Neuron (in vitro differentiated cells): ENCODE measurements at regions not wholly inside any gene's neighbourhood (a gene's known extent, or its start where the extent isn't known, plus 50 kb on each side); places are given as distances from the start of the nearest gene placed in this dataset.
"Not testable (repeated sequence)": the region's sequence is repeated elsewhere in the genome, so short reads cannot be mapped to it uniquely, and the experiment has no call there.

Experiments used
- H2AFZ ChIP-seq: one replicate; pipeline ENCODE4 v1.6.1; 2013; ENCODE audit warnings: low read depth, mild to moderate bottlenecking, inconsistent platforms, low read length, moderate library complexity
- H3K27me3 ChIP-seq: one replicate; pipeline ENCODE4 v1.6.1; 2013; ENCODE audit warnings: low read length; ENCODE audit not compliant: insufficient read depth
- H3K36me3 ChIP-seq: one replicate; pipeline ENCODE4 v1.6.1; 2013; ENCODE audit warnings: low read length; ENCODE audit not compliant: insufficient read depth
- H3K4me1 ChIP-seq: one replicate; pipeline ENCODE4 v1.6.1; 2013; ENCODE audit warnings: low read length; ENCODE audit not compliant: insufficient read depth
- H3K4me3 ChIP-seq: 2 replicates; pipeline ENCODE4 v1.5.1; 2013; ENCODE audit warnings: mild to moderate bottlenecking, low read length, moderate library complexity
- H3K9me3 ChIP-seq: one replicate; pipeline ENCODE4 v1.6.1; 2013; ENCODE audit warnings: low read length

- H3K4me1 ChIP-seq, H3K27me3 ChIP-seq, H2AFZ ChIP-seq, H3K4me3 ChIP-seq, H3K9me3 ChIP-seq, H3K36me3 ChIP-seq: not testable (repeated sequence)
Measured at GRCh38 chr1:144140243-144140642, 168.5 kb upstream of the FAM72C start.

DNA sequence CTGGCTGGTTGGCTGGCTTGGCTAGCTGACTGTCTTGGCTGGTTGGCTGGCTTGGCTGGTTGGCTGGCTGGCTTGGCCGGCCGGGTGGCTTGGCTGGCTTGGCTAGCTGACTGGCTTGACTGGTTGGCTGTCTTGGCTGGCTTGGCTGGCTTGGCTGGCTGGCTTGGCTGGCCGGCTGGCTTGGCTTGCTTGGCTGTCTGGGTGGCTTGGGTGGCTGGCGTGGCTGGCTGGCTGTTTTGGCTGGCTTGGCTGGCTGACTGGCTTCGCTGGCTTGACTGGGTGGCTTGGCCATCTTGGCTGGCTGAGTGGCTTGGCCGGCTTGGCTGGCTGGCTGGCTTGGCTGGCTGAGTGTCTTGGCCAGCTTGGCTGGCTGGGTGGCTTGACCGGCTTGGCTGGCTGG, 133.2 kb upstream of the FAM72C start:
- not testable (repeated sequence) for H3K9me3 ChIP-seq, H3K4me3 ChIP-seq, H2AFZ ChIP-seq, H3K27me3 ChIP-seq, H3K36me3 ChIP-seq, H3K4me1 ChIP-seq

DNA sequence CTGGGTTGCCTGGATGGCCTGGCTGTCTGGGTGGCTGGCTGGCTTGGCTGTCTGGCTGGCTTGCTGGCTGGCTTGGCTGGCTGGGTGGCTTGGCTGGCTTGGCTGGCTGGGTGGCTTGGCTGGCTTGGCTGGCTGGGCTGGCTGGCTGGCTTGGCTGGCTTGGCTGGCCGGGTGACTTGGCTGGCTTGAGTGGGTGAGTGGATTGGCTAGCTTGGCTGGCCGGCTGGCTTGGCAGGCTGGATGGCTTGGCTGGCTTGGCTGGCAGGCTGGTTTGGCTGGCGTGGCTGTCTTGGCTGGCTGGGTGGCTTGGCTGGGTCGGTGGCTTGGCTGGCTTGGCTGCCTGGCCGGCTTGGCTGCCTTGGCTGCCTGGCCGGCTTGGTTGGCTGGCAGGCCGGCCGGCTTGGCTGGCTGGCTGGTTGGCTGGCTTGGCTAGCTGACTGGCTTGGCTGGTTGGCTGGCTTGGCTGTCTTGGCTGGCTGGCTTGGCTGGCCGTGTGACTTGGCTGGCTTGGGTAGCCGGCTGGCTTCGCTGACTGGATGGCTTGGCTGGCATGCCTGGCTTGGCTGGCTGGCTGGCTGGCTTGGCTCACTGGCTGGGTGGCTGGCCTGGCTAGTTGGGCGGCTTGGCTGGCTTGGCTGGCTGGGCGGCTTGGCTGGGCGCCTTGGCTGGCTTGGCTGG, 132.4 kb upstream of the FAM72C start:
- H2AFZ ChIP-seq, H3K27me3 ChIP-seq, H3K9me3 ChIP-seq, H3K4me3 ChIP-seq, H3K4me1 ChIP-seq, H3K36me3 ChIP-seq: not testable (repeated sequence)

- H3K9me3 ChIP-seq, H3K4me1 ChIP-seq, H2AFZ ChIP-seq, H3K36me3 ChIP-seq, H3K27me3 ChIP-seq, H3K4me3 ChIP-seq: not testable (repeated sequence)
Measured at GRCh38 chr1:144103156-144103880, 131.5 kb upstream of the FAM72C start.

GRCh38 chr1:144102046-144102745, 130.4 kb upstream of the FAM72C start:
- H2AFZ ChIP-seq, H3K4me3 ChIP-seq, H3K27me3 ChIP-seq, H3K4me1 ChIP-seq, H3K9me3 ChIP-seq, H3K36me3 ChIP-seq: not testable (repeated sequence)

DNA sequence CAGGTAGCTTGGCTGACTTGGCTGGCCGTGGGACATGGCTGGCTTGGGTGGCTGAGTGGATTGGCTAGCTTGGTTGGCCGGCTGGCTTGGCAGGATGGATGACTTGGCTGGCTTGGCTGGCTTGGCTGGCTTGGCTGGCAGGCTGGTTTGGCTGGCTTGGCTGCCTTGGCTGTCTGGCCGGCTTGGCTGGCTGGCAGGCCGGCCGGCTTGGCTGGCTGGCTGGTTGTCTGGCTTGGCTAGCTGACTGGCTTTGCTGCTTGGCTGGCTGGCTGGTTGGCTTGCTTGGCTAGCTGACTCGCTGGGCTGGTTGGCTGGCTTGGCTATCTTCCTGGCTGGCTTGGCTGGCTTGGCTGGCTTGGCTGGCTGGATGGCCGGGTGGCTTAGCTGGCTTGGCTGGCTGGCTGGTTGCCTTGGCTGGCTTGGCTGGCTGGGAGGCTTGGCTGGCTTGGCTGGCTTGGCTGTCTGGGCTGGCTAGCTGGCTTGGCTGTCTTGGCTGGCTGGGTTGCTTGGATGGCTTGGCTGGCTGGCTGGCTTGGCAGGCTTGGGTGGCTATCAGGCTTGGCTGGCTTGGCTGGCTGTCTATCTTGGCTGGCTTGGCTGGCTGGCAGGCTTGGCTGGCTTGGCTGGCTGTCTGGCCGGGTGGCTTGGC, 129.7 kb upstream of the FAM72C start:
- Histone ChIP-seq H3K27me3 (no peaks in the 10 kb centered on the region), H3K4me3 (no peak overlapping the region), H3K36me3 (no peaks in the 10 kb centered on the region), H2AFZ (no peak overlapping the region), H3K9me3 (peaks cover 5% of the 10 kb centered on the region), H3K4me1 (no peaks in the 10 kb centered on the region)

- H3K36me3 ChIP-seq, H3K9me3 ChIP-seq, H3K4me1 ChIP-seq, H3K27me3 ChIP-seq: not testable (repeated sequence)
- H2AFZ ChIP-seq: peak overlapping the region; percentile 61
- H3K4me3 ChIP-seq: peak overlapping the region; percentile 45
Measured at GRCh38 chr1:144077167-144077841, 105.5 kb upstream of the FAM72C start.

GRCh38 chr1:144076646-144077045, 104.9 kb upstream of the FAM72C start:
- not testable (repeated sequence) for H3K27me3 ChIP-seq, H3K36me3 ChIP-seq, H3K4me1 ChIP-seq, H3K9me3 ChIP-seq, H3K4me3 ChIP-seq, H2AFZ ChIP-seq

- not testable (repeated sequence) for H2AFZ ChIP-seq, H3K27me3 ChIP-seq, H3K4me1 ChIP-seq, H3K4me3 ChIP-seq, H3K36me3 ChIP-seq, H3K9me3 ChIP-seq
Measured at GRCh38 chr1:144070394-144071053, 98.7 kb upstream of the FAM72C start.

DNA sequence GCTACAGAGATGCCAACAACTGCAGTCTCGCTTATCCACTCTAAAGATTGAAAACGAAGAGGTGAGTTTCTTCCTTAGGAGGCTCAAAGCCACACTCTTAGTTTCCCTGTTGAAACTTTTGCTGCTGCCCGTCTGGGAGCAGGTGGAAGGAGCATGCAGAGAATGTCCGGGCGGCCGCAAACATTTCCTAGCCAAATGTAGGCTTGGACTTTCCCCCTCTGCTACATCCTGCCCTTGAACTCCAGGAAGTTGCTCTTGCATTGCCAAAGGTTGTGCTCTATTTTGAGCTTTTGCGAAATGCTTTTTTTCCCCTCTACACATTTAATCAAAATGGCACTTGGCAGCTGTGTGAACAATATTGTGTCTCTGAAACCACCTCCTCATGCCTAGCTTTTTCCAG, 95.3 kb upstream of the FAM72C start:
- not testable (repeated sequence) for H3K36me3 ChIP-seq, H3K4me1 ChIP-seq, H2AFZ ChIP-seq, H3K27me3 ChIP-seq, H3K4me3 ChIP-seq, H3K9me3 ChIP-seq

- H3K4me3 ChIP-seq, H3K9me3 ChIP-seq, H3K4me1 ChIP-seq, H3K27me3 ChIP-seq, H3K36me3 ChIP-seq, H2AFZ ChIP-seq: not testable (repeated sequence)
Measured at GRCh38 chr1:144066071-144066813, 94.5 kb upstream of the FAM72C start.

- not testable (repeated sequence) for H3K4me3 ChIP-seq, H2AFZ ChIP-seq, H3K4me1 ChIP-seq, H3K27me3 ChIP-seq, H3K36me3 ChIP-seq, H3K9me3 ChIP-seq
Measured at GRCh38 chr1:144065299-144066060, 93.7 kb upstream of the FAM72C start.
